ENCODE measurements at regions not wholly inside any gene's neighbourhood (a gene's known extent, or its start where the extent isn't known, plus 50 kb on each side); places are given as distances from the start of the nearest gene placed in this dataset.
A peak's percentile ranks its signal among the peaks of the same experiment; 100 is the strongest.

- TF ChIP-seq CTCF (IDR thresholded peaks at IDR 0.05), result peak; percentile 54 to 62 (median 58)
- TF ChIP-seq POLR2AphosphoS5 (IDR thresholded peaks at IDR 0.05), result no peak
Observed at GRCh38 chr20:33915726-33916331, 77.9 kb upstream of the RALY start.
